ENCODE measurements at regions not wholly inside any gene's neighbourhood (a gene's known extent, or its start where the extent isn't known, plus 50 kb on each side); places are given as distances from the start of the nearest gene placed in this dataset.

GRCh38 chr6:11381801-11382513, 149.5 kb upstream of the NEDD9 start (continued):
- peak; percentile 56 for TF ChIP-seq ZNF687 (CRISPR knock-in tag; IDR thresholded peaks at IDR 0.05)
- TF ChIP-seq ZBTB38 (CRISPR knock-in tag; IDR thresholded peaks at IDR 0.05) = peak; percentile 64
- TF ChIP-seq ZNF768 (CRISPR knock-in tag; IDR thresholded peaks at IDR 0.05) = no peak
- TF ChIP-seq ZNF143 (CRISPR knock-in tag; IDR thresholded peaks at IDR 0.05) = 0 out of 2 replicates have a peak, but pooled peaks have one; percentile 14
- TF ChIP-seq ZNF512 (CRISPR knock-in tag; IDR thresholded peaks at IDR 0.05) = 0 out of 2 replicates have a peak, but pooled peaks have one; percentile 15
- no peak for TF ChIP-seq TFDP2 (CRISPR knock-in tag; IDR thresholded peaks at IDR 0.05)
- no peak for TF ChIP-seq SNAI1 (CRISPR knock-in tag; IDR thresholded peaks at IDR 0.05; ENCODE audit: borderline replicate concordance)
- TF ChIP-seq TEAD3 (CRISPR knock-in tag; optimal IDR thresholded peaks at IDR 0.05; ENCODE audit: borderline replicate concordance) = peak; percentile 5

Data from HepG2 (cell line).